SU-DHL-6 (cell line): ENCODE measurements at regions not wholly inside any gene's neighbourhood (a gene's known extent, or its start where the extent isn't known, plus 50 kb on each side); places are given as distances from the start of the nearest gene placed in this dataset.

ENCODE experiments used
- H2AFZ ChIP-seq: fragments of 200-600 bp; sonication (generic); 2 replicates; pipeline ENCODE4 v1.6.1; 2014; ENCODE audit warnings: low read depth, mild to moderate bottlenecking, moderate library complexity, mixed read lengths, antibody characterized with exemption, low read length; ENCODE audit not compliant: severe bottlenecking
- H3F3A ChIP-seq: fragments of 200-600 bp; shearing (Covaris generic); 2 replicates; pipeline ENCODE4 v1.6.0; 2016; ENCODE audit warnings: antibody characterized with exemption, mild to moderate bottlenecking; ENCODE audit not compliant: insufficient read depth
- H3K27ac ChIP-seq: fragments of 200-600 bp; sonication (generic); 2 replicates; pipeline ENCODE4 v1.5.1; 2016; ENCODE audit warnings: low read depth, mild to moderate bottlenecking, low read length, moderate library complexity, mixed read lengths
- H3K27me3 ChIP-seq: fragments of 200-600 bp; sonication (generic), shearing (Covaris generic); 2 replicates; pipeline ENCODE4 v1.6.0; 2014; ENCODE audit warnings: mild to moderate bottlenecking, low read length
- H3K36me3 ChIP-seq: fragments of 200-600 bp; sonication (generic); 2 replicates; pipeline ENCODE4 v1.6.1; 2014; ENCODE audit warnings: mild to moderate bottlenecking, low read length, mixed read lengths
- H3K4me2 ChIP-seq: fragments of 300-600, 200-600 bp; shearing (Covaris generic), sonication (generic); 2 replicates; pipeline ENCODE4 v1.6.0; 2014; ENCODE audit warnings: low read length, low read depth, mild to moderate bottlenecking; ENCODE audit not compliant: poor library complexity, severe bottlenecking
- H3K4me3 ChIP-seq: fragments of 200-600 bp; sonication (generic); 2 replicates; pipeline ENCODE4 v1.5.1; 2014; ENCODE audit warnings: antibody characterized with exemption, low read length, mild to moderate bottlenecking, mixed read lengths; ENCODE audit not compliant: insufficient read depth, poor library complexity, severe bottlenecking
- H3K79me2 ChIP-seq: fragments of 200-600 bp; sonication (generic); 2 replicates; pipeline ENCODE4 v1.6.1; 2014; ENCODE audit warnings: mild to moderate bottlenecking, low read length, moderate library complexity; ENCODE audit not compliant: insufficient read depth
- H3K9ac ChIP-seq: fragments of 200-600 bp; sonication (generic); 2 replicates; pipeline ENCODE4 v1.7.0; 2014; ENCODE audit warnings: mild to moderate bottlenecking, low read length
- H3K9me2 ChIP-seq: fragments of 200-600 bp; sonication (generic); replicated peaks from 2 replicates; pipeline ENCODE4 v1.6.1; 2014; ENCODE audit warnings: low read length; ENCODE audit not compliant: insufficient read depth
- H3K9me3 ChIP-seq: fragments of 200-600 bp; sonication (generic); 2 replicates; pipeline ENCODE4 v1.6.1; 2014; ENCODE audit warnings: low read length, mixed read lengths; ENCODE audit not compliant: insufficient read depth
- H4K20me1 ChIP-seq: fragments of 200-600 bp; sonication (generic); 2 replicates; pipeline ENCODE4 v1.6.1; 2014; ENCODE audit warnings: low read depth, mild to moderate bottlenecking, antibody characterized with exemption, low read length, moderate library complexity, mixed read lengths
- EZH2phosphoT487 ChIP-seq: fragments of 200-600 bp; sonication (generic), shearing (Covaris generic); conservative IDR thresholded peaks from 2 replicates; pipeline ENCODE4 v1.6.1; 2018; ENCODE audit warnings: mild to moderate bottlenecking, antibody characterized with exemption, low read length, moderate library complexity, mixed read lengths
- TF ChIP-seq, protein P1 (sequence below): fragments of 200-600 bp; sonication (generic); IDR thresholded peaks from one replicate; pipeline ENCODE4 v1.5.1; 2017; ENCODE audit warnings: antibody characterized with exemption, mild to moderate bottlenecking, low read length, moderate library complexity; ENCODE audit not compliant: insufficient read depth, poor library complexity, severe bottlenecking

DNA sequence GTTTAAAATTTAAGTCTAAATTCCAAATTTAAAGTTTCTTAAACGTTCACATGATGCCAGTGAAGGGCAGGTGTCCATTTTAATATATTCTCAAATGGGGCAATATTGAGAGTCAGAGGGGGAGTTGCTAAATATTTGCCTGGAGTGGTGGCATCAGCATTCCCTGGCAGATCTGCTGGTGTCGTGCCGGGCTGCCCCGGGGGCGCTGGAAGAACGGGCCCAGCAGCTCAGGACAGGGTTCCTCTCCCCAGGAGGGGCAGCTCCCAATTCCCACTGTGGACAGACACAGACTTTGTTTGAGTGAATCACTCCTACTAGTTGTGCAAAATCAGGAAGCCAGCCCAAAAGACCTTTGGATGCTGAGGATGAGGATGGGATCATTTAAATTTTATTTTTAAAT is 468.7 kb upstream of the B3GAT1 start:
- H3K79me2 ChIP-seq = no peaks in the 10 kb centered on the region
- H3K9me3 ChIP-seq = no peaks in the 10 kb centered on the region
- no peak overlapping the region for H3K4me3 ChIP-seq
- H3F3A ChIP-seq = no peaks in the 10 kb centered on the region
- H3K36me3 ChIP-seq = no peaks in the 10 kb centered on the region
- no peak overlapping the region for H3K9ac ChIP-seq
- H4K20me1 ChIP-seq = no peaks in the 10 kb centered on the region
- no peak overlapping the region for H2AFZ ChIP-seq
- H3K27ac ChIP-seq = no peak overlapping the region
- no peaks in the 10 kb centered on the region for H3K27me3 ChIP-seq
- TF ChIP-seq, protein P1, sequence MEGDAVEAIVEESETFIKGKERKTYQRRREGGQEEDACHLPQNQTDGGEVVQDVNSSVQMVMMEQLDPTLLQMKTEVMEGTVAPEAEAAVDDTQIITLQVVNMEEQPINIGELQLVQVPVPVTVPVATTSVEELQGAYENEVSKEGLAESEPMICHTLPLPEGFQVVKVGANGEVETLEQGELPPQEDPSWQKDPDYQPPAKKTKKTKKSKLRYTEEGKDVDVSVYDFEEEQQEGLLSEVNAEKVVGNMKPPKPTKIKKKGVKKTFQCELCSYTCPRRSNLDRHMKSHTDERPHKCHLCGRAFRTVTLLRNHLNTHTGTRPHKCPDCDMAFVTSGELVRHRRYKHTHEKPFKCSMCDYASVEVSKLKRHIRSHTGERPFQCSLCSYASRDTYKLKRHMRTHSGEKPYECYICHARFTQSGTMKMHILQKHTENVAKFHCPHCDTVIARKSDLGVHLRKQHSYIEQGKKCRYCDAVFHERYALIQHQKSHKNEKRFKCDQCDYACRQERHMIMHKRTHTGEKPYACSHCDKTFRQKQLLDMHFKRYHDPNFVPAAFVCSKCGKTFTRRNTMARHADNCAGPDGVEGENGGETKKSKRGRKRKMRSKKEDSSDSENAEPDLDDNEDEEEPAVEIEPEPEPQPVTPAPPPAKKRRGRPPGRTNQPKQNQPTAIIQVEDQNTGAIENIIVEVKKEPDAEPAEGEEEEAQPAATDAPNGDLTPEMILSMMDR = no peak
- TF ChIP-seq EZH2phosphoT487 = no peak
- H3K9me2 ChIP-seq = no peaks in the 10 kb centered on the region
- no peak overlapping the region for H3K4me2 ChIP-seq

DNA sequence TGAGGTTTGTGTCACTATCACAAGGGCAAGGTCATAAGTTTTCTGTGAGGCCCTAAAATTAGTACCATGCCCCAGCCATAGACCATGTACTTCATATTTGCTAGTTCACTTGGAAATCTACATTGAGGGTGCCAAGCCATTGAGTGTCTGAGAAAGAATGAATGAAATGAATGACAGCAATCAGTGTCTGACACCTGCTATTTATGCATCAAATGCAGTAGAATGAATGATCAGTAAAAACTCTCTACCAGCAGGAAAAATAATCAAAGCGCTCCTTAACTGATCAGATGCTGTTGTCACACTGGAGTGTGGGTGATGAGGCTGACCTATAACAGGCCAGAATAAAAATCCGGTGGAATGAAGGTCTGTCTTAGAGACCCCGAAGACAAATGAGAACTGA is 467.9 kb upstream of the B3GAT1 start:
- H3K79me2 ChIP-seq = no peaks in the 10 kb centered on the region
- no peak overlapping the region for H3K4me2 ChIP-seq
- no peaks in the 10 kb centered on the region for H3K9me2 ChIP-seq
- H2AFZ ChIP-seq = no peak overlapping the region
- no peaks in the 10 kb centered on the region for H3K36me3 ChIP-seq
- TF ChIP-seq, protein P1 = no peak
- no peak for TF ChIP-seq EZH2phosphoT487
- H3K4me3 ChIP-seq = no peak overlapping the region
- no peak overlapping the region for H3K27ac ChIP-seq
- H3K9me3 ChIP-seq = no peaks in the 10 kb centered on the region
- H4K20me1 ChIP-seq = no peaks in the 10 kb centered on the region
- no peaks in the 10 kb centered on the region for H3F3A ChIP-seq
- H3K9ac ChIP-seq = no peak overlapping the region
- no peaks in the 10 kb centered on the region for H3K27me3 ChIP-seq

DNA sequence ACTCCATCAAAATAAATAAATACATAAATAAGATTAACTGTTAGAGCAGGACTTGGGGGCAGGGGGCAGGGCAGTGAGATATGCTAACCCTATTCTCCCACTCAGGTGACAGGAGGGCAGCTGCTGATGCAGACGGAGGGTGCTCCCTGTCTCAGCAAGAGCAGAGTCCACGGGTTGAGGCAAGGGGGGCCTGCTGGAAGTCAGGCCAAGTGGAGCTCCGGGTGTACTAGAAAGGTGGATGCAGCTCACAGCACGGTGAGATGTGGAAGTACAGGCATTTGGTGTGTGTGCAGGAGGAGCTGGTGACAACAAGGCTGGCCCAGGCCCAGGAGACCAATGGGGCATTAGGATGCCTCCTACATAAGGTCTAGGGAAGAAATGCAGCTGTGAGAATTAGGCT is 467.3 kb upstream of the B3GAT1 start:
- Histone ChIP-seq H3K9me2 (no peaks in the 10 kb centered on the region), H3K9me3 (no peaks in the 10 kb centered on the region), H3K9ac (no peak overlapping the region), H3K4me3 (no peak overlapping the region), H3K79me2 (no peaks in the 10 kb centered on the region), H2AFZ (no peak overlapping the region), H3K27ac (no peak overlapping the region), H3K4me2 (no peak overlapping the region), H3K36me3 (no peaks in the 10 kb centered on the region), H4K20me1 (no peaks in the 10 kb centered on the region), H3F3A (no peaks in the 10 kb centered on the region), H3K27me3 (no peaks in the 10 kb centered on the region)
- TF ChIP-seq EZH2phosphoT487 = no peak
- TF ChIP-seq, protein P1 = no peak
